Stimulated activated CD8-positive, alpha-beta memory T cell treated with anti-CD3 and anti-CD28 coated beads, Interleukin-15, amount 100 ng/mL, for 1 hour (primary cell): ENCODE measurements at regions not wholly inside any gene's neighbourhood (a gene's known extent, or its start where the extent isn't known, plus 50 kb on each side); places are given as distances from the start of the nearest gene placed in this dataset.
"Not testable (repeated sequence)": the region's sequence is repeated elsewhere in the genome, so short reads cannot be mapped to it uniquely, and the experiment has no call there.

Experiments
- DNase-seq: peaks from one replicate; pipeline ENCODE4 v3.0.0-alpha.2; 2020; ENCODE audit warnings: low read depth

GRCh38 chr15:88995449-88995848, 82.3 kb upstream of the MFGE8 start:
- no peak for DNase-seq

- no peak for DNase-seq
These were observed 84.4 kb upstream of the MFGE8 start for GRCh38 chr15:88997531-88997930.

- no peak for DNase-seq
These were observed 86.0 kb upstream of the MFGE8 start for GRCh38 chr15:88998980-88999713.

- DNase-seq = not testable (repeated sequence)
These were observed 86.5 kb upstream of the ABHD2 start for GRCh38 chr15:89001708-89002275.

- DNase-seq = no peak
These were observed 85.9 kb upstream of the ABHD2 start for GRCh38 chr15:89002281-89002761.

- DNase-seq = no peak
These were observed 85.4 kb upstream of the ABHD2 start for GRCh38 chr15:89002830-89003229.

- no peak for DNase-seq
These were observed 84.2 kb upstream of the ABHD2 start for GRCh38 chr15:89003865-89004725.

GRCh38 chr15:89004726-89005030, 83.6 kb upstream of the ABHD2 start:
- no peak for DNase-seq

GRCh38 chr15:89007527-89007926, 80.7 kb upstream of the ABHD2 start:
- DNase-seq = not testable (repeated sequence)

GRCh38 chr15:89007989-89008388, 80.3 kb upstream of the ABHD2 start:
- DNase-seq = no peak

- DNase-seq = no peak
These were observed 79.2 kb upstream of the ABHD2 start for GRCh38 chr15:89009080-89009479.

GRCh38 chr15:89015412-89016097, 72.7 kb upstream of the ABHD2 start:
- no peak for DNase-seq

GRCh38 chr15:89016549-89017041, 71.7 kb upstream of the ABHD2 start:
- no peak for DNase-seq

GRCh38 chr15:89017370-89018066, 70.7 kb upstream of the ABHD2 start:
- peak; percentile 87 for DNase-seq

- DNase-seq = no peak
These were observed 70.0 kb upstream of the ABHD2 start for GRCh38 chr15:89018207-89018606.

GRCh38 chr15:89019436-89019835, 68.8 kb upstream of the ABHD2 start:
- DNase-seq = no peak

GRCh38 chr15:89021224-89021623, 67.0 kb upstream of the ABHD2 start:
- DNase-seq = no peak

GRCh38 chr15:89021886-89022285, 66.4 kb upstream of the ABHD2 start:
- DNase-seq = not testable (repeated sequence)

GRCh38 chr15:89023311-89023961, 64.8 kb upstream of the ABHD2 start:
- DNase-seq = no peak

GRCh38 chr15:89024418-89024817, 63.8 kb upstream of the ABHD2 start:
- no peak for DNase-seq

- DNase-seq = no peak
These were observed 62.1 kb upstream of the ABHD2 start for GRCh38 chr15:89026167-89026566.
